ENCODE measurements at regions not wholly inside any gene's neighbourhood (a gene's known extent, or its start where the extent isn't known, plus 50 kb on each side); places are given as distances from the start of the nearest gene placed in this dataset.

GRCh38 chr4:112036886-112037285 is 108.4 kb upstream of the FAM241A start:
- TF ChIP-seq CTCF (IDR thresholded peaks at IDR 0.05) (no peak), POLR2A (IDR thresholded peaks at IDR 0.05) (no peak), EP300 (IDR thresholded peaks at IDR 0.05) (no peak)

All from suprapubic skin (tissue), 3 donors.